ENCODE measurements at regions not wholly inside any gene's neighbourhood (a gene's known extent, or its start where the extent isn't known, plus 50 kb on each side); places are given as distances from the start of the nearest gene placed in this dataset.

DNA sequence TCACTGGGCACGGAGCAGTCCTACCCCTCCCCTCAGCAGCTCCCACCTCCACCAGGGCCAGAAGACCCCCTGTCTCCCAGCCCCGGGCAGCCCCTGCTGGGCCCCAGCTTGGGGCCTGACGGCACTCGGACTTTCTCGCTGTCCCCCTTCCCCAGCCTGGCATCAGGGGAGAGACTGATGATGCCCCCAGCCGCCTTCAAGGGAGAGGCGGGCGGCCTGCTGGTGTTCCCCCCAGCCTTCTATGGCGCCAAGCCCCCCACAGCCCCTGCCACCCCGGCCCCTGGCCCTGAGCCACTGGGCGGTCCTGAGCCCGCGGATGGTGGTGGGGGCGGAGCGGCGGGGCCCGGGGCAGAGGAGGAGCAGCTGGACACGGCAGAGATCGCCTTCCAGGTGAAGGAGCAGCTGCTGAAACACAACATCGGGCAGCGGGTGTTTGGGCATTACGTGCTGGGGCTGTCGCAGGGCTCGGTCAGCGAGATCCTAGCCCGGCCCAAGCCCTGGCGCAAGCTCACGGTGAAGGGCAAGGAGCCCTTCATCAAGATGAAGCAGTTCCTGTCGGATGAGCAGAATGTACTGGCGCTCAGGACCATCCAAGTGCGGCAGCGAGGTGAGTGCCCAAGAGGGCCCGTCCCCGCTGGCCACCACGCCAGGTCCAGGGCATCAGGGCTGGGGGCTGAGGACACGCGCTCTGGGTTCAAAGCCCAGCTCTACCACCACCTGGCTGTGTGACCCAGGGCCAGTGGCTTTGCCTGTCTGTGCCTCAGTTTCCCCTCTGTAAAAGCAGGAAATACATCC, 58.6 kb downstream of the PHETA1 start:
- DNase-seq (ENCODE audit: low spot score): no peak
- TF ChIP-seq CTCF (IDR thresholded peaks at IDR 0.05; ENCODE audit: extremely low read depth, insufficient read depth, missing control alignments): no peak
- in situ Hi-C loops (cut with MboI; ENCODE audit: low pct_unique_long_range_greater_than_20kb, low sequenced_read_pairs, unreplicated experiment): no loop called here

GRCh38 chr12:111309584-111309983, 59.3 kb downstream of the PHETA1 start:
- DNase-seq (ENCODE audit: low spot score): no peak
- in situ Hi-C loops (cut with MboI; ENCODE audit: low pct_unique_long_range_greater_than_20kb, low sequenced_read_pairs, unreplicated experiment): no loop called here
- no peak for TF ChIP-seq CTCF (IDR thresholded peaks at IDR 0.05; ENCODE audit: extremely low read depth, insufficient read depth, missing control alignments)

DNA sequence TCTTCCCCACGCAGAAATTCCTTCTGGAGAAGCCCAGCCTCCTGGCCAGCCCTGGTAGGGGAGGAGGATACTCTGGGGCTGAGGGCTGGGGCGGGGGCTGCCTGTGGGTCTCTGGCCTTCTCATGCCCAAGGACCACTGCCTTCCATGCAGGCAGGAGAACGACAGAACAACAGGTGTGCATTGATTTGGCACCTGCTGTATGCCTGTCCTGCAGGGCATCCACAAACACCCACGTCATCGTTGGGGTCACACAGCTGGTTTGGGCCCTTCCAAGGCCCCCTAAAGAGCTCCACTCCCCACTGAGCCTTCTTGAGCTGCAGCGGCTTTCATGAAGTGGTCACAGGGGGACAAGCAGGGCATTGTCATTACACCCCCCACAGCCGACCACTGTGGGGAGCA, 60.4 kb downstream of the PHETA1 start:
- no peak for DNase-seq (ENCODE audit: low spot score)
- in situ Hi-C loops (cut with MboI; ENCODE audit: low pct_unique_long_range_greater_than_20kb, low sequenced_read_pairs, unreplicated experiment): no loop called here
- no peak for TF ChIP-seq CTCF (IDR thresholded peaks at IDR 0.05; ENCODE audit: extremely low read depth, insufficient read depth, missing control alignments)

DNA sequence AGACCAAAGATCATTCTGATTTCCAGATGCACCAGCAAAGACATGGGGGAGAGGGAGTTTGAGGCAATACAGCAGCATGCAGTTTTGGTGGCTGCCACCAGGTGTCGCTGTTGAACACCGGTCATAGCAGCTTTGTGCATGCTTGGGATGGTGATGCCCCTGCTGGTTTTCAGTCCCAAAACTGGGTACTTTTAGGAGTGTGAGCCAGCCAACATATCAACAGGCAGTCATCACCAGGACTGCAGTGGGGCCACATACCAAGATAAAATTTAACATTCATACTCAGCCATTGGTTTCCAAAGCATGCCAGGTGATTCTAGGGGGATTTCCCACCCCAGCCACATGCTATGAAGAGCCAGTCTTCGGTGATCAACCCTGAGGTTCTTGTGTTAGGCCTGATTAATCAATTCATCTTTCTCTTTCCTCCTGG, 64.2 kb downstream of the PHETA1 start:
- in situ Hi-C loops (cut with MboI; ENCODE audit: low pct_unique_long_range_greater_than_20kb, low sequenced_read_pairs, unreplicated experiment): no loop called here
- peak; percentile 68 for TF ChIP-seq CTCF (IDR thresholded peaks at IDR 0.05; ENCODE audit: extremely low read depth, insufficient read depth, missing control alignments)
- no peak for DNase-seq (ENCODE audit: low spot score)

DNA sequence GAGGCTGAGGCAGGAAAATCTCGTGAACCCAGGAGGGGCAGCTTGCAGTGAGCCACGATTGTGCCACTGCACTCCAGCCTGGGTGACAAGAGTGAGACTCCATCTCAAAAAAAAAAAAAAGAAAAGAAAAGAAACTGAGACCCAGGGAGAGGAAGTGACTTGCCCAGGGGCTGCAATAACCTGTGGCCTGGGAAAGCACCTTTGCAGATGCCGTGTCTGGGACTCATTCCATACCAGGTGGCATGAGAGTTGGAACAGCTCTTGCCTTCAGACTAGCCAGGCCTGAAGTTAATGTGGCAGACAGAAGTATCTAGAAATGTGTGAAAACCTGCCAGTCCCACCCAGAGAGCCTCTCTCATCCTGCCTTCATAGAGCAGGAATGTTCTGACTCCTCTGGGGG, 65.4 kb downstream of the PHETA1 start:
- in situ Hi-C loops (cut with MboI; ENCODE audit: low pct_unique_long_range_greater_than_20kb, low sequenced_read_pairs, unreplicated experiment): no loop called here

More for the DNA sequence above, 65.4 kb downstream of the PHETA1 start:
- DNase-seq (ENCODE audit: low spot score): no peak
- no peak for TF ChIP-seq CTCF (IDR thresholded peaks at IDR 0.05; ENCODE audit: extremely low read depth, insufficient read depth, missing control alignments)
